ENCODE measurements at regions not wholly inside any gene's neighbourhood (a gene's known extent, or its start where the extent isn't known, plus 50 kb on each side); places are given as distances from the start of the nearest gene placed in this dataset.

DNA sequence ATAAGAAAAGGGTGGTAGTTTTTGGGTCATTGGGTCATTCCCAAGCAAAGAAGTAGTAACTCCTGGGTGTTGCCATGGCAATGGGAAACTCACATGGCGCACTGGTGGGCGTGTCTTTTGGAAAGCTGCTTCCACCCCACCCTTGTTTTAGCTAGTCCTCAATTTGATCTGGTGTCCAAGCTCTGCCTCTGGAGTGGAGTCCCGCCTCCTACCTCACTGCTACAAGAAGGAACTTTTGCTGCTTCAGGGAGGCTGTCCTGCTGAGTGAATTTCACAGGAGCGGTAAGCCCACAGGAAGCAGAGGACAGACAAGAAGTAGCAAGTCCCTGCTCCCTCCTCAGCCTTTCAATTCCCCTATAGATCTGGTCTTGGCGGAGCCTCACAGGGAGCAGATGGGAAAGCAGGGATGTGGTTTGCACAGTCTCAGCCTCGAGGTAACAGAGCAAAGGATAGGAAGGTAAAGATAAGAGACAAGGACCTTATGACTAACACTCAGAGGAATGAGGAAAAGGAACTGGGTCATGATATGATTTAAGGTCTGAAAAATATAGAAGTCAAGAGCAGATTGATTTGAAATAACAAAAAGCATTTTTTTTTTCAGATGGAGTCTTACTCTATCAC lies 700.3 kb downstream of the TNS3 start:
- intact Hi-C loops (cut with DNase I): no loop called here
- TF ChIP-seq POLR2AphosphoS5 (IDR thresholded peaks at IDR 0.05) (no peak), CTCF (IDR thresholded peaks at IDR 0.05) (no peak), POLR2A (IDR thresholded peaks at IDR 0.05) (no peak)
- Histone ChIP-seq H3K36me3 (no peaks in the 10 kb centered on the region), H3K27ac (no peak overlapping the region), H3K9me3 (no peaks in the 10 kb centered on the region), H3K4me1 (replicated peaks) (peaks cover 2% of the 10 kb centered on the region), H3K4me3 (no peak overlapping the region), H3K27me3 (replicated peaks; ENCODE audit: insufficient read depth) (no peaks in the 10 kb centered on the region)
- 87% methylated on average over 6 of the region's 6 CpGs for WGBS
- DNase-seq (ENCODE audit: low spot score): no peak

- Histone ChIP-seq H3K27me3 (replicated peaks; ENCODE audit: insufficient read depth) (no peaks in the 10 kb centered on the region), H3K36me3 (no peaks in the 10 kb centered on the region), H3K9me3 (no peaks in the 10 kb centered on the region), H3K4me3 (no peak overlapping the region), H3K27ac (no peak overlapping the region), H3K4me1 (replicated peaks) (peaks cover 2% of the 10 kb centered on the region)
- intact Hi-C loops (cut with DNase I): no loop called here
- 83% methylated on average over 7 of the region's 7 CpGs for WGBS
- no peak for DNase-seq (ENCODE audit: low spot score)
- no peak for TF ChIP-seq POLR2AphosphoS5 (IDR thresholded peaks at IDR 0.05)
- no peak for TF ChIP-seq CTCF (IDR thresholded peaks at IDR 0.05)
- no peak for TF ChIP-seq POLR2A (IDR thresholded peaks at IDR 0.05)
These were observed 701.3 kb downstream of the TNS3 start for GRCh38 chr7:46880508-46881196.

GRCh38 chr7:46879783-46880182 lies 702.1 kb downstream of the TNS3 start:
- H3K9me3 ChIP-seq: no peaks in the 10 kb centered on the region
- no peak for DNase-seq (ENCODE audit: low spot score)
- intact Hi-C loops (cut with DNase I): no loop called here
- H3K27me3 ChIP-seq (replicated peaks; ENCODE audit: insufficient read depth): no peaks in the 10 kb centered on the region
- H3K4me1 ChIP-seq (replicated peaks): no peaks in the 10 kb centered on the region
- no peak overlapping the region for H3K27ac ChIP-seq
- H3K4me3 ChIP-seq: no peak overlapping the region
- no peak for TF ChIP-seq CTCF (IDR thresholded peaks at IDR 0.05)
- TF ChIP-seq POLR2AphosphoS5 (IDR thresholded peaks at IDR 0.05): no peak
- no peak for TF ChIP-seq POLR2A (IDR thresholded peaks at IDR 0.05)
- H3K36me3 ChIP-seq: no peaks in the 10 kb centered on the region
- WGBS: 77% methylated on average over 2 of the region's 2 CpGs

DNA sequence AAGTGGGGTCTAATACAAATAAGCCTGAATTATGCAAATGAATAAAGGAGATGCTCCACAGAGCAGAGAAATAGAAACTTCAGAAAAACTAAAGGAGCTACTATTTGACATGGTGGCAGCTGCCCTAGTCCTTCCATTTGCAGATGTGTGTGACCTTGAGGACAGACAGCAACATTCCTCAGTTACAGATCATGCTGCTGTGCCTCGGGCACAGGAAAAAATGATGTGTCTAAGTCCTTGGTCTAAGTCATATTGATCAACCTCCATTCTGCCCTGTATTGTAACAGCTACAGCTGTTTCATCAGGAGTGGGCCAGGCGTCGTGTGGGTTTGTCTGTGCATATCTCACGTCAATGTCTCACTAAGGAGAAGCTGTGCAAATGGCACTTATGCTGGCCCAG lies 710.4 kb downstream of the TNS3 start:
- H3K9me3 ChIP-seq: no peaks in the 10 kb centered on the region
- TF ChIP-seq CTCF (IDR thresholded peaks at IDR 0.05): no peak
- TF ChIP-seq POLR2A (IDR thresholded peaks at IDR 0.05): no peak
- TF ChIP-seq POLR2AphosphoS5 (IDR thresholded peaks at IDR 0.05): no peak
- H3K36me3 ChIP-seq: no peaks in the 10 kb centered on the region
- intact Hi-C loops (cut with DNase I): no loop called here
- no peaks in the 10 kb centered on the region for H3K27me3 ChIP-seq (replicated peaks; ENCODE audit: insufficient read depth)
- WGBS: 92% methylated on average over 4 of the region's 4 CpGs
- no peak overlapping the region for H3K27ac ChIP-seq
- H3K4me1 ChIP-seq (replicated peaks): no peaks in the 10 kb centered on the region
- H3K4me3 ChIP-seq: no peak overlapping the region
- DNase-seq (ENCODE audit: low spot score): no peak

GRCh38 chr7:46864716-46865115 lies 717.2 kb downstream of the TNS3 start:
- 12% methylated on average over 4 of the region's 4 CpGs for WGBS
- intact Hi-C loops (cut with DNase I): no loop called here
- Histone ChIP-seq H3K4me1 (replicated peaks) (no peaks in the 10 kb centered on the region), H3K4me3 (no peak overlapping the region), H3K36me3 (no peaks in the 10 kb centered on the region), H3K9me3 (no peaks in the 10 kb centered on the region), H3K27me3 (replicated peaks; ENCODE audit: insufficient read depth) (no peaks in the 10 kb centered on the region), H3K27ac (no peak overlapping the region)
- no peak for TF ChIP-seq CTCF (IDR thresholded peaks at IDR 0.05)
- no peak for TF ChIP-seq POLR2AphosphoS5 (IDR thresholded peaks at IDR 0.05)
- TF ChIP-seq POLR2A (IDR thresholded peaks at IDR 0.05): no peak
- no peak for DNase-seq (ENCODE audit: low spot score)
